ENCODE measurements at regions not wholly inside any gene's neighbourhood (a gene's known extent, or its start where the extent isn't known, plus 50 kb on each side); places are given as distances from the start of the nearest gene placed in this dataset.

DNA sequence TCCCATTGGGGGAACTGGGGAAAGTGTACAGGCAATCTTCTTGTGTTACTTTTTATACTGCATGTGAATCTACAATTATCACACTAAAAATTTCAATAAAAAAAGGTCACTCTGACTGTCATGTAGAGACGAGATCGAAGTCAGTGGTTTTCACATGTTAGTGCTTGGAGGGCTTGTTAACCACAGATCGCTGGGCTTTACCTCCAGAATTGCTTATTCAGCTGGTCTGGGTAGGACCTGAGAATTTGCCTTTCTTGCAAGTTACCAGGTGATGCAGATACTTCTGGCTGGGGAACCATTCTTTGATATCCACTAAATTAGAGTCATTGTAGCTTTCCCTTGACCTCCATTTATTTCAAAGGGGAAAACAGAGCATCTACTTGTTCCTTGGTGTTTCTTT lies 62.8 kb upstream of the SLC38A4 start:
- ChIA-PET CTCF (no interaction called here), POLR2A (no interaction called here)
- no peak for DNase-seq
- intact Hi-C loops (cut with micrococcal nuclease; ENCODE audit: unreplicated experiment): no loop called here
- Histone ChIP-seq H3K4me3 (ENCODE audit: low read depth, low read length) (no peak overlapping the region), H3K36me3 (ENCODE audit: control insufficient read depth, insufficient read depth, low read length) (no peaks in the 10 kb centered on the region), H3K9me3 (no peaks in the 10 kb centered on the region), H3K4me1 (no peaks in the 10 kb centered on the region), H3K27me3 (replicated peaks; ENCODE audit: control insufficient read depth, insufficient read depth, low read length) (no peaks in the 10 kb centered on the region)
- Mint-ChIP-seq H3K27ac (ENCODE audit: unreplicated experiment) (no peak overlapping the region), H3K27me3 (ENCODE audit: insufficient read depth, unreplicated experiment) (peaks cover 3% of the 10 kb centered on the region), H3K4me3 (ENCODE audit: unreplicated experiment) (no peak overlapping the region), H3K4me1 (ENCODE audit: low read depth, unreplicated experiment) (no peaks in the 10 kb centered on the region), H3K36me3 (ENCODE audit: insufficient read depth, unreplicated experiment) (no peaks in the 10 kb centered on the region), H3K9me3 (ENCODE audit: unreplicated experiment) (peaks cover 9% of the 10 kb centered on the region)
- no TSS peak for BruUV-seq (replicated peaks)
- TF ChIP-seq, protein P1, sequence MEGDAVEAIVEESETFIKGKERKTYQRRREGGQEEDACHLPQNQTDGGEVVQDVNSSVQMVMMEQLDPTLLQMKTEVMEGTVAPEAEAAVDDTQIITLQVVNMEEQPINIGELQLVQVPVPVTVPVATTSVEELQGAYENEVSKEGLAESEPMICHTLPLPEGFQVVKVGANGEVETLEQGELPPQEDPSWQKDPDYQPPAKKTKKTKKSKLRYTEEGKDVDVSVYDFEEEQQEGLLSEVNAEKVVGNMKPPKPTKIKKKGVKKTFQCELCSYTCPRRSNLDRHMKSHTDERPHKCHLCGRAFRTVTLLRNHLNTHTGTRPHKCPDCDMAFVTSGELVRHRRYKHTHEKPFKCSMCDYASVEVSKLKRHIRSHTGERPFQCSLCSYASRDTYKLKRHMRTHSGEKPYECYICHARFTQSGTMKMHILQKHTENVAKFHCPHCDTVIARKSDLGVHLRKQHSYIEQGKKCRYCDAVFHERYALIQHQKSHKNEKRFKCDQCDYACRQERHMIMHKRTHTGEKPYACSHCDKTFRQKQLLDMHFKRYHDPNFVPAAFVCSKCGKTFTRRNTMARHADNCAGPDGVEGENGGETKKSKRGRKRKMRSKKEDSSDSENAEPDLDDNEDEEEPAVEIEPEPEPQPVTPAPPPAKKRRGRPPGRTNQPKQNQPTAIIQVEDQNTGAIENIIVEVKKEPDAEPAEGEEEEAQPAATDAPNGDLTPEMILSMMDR (IDR thresholded peaks at IDR 0.05; ENCODE audit: insufficient read depth in 1 of 2, low read depth in 1 of 2, low read length in 1 of 2, severe bottlenecking in 1 of 2, unreplicated experiment in 1 of 2): no peak

DNA sequence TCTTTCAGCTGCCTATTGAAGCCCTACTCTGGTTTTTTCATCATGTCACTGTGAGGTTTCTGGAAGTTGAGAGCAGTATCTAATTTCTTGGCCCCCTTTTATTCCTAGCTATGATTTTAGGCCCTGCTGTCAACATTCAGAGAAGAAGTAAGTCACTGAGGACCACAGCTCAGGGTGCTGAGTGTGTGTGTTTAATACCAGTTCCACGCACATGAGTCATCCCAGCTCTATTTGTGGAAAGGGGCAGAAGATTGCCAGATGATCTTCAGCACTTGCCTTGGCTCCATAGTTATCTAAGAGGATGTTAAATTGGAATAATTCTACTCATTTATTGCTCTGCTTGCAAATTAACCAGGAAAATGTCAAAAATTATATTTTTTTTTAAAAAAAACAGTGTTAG lies 65.5 kb upstream of the SLC38A4 start:
- Mint-ChIP-seq H3K27ac (ENCODE audit: unreplicated experiment) (no peak overlapping the region), H3K27me3 (ENCODE audit: insufficient read depth, unreplicated experiment) (peaks cover 8% of the 10 kb centered on the region), H3K4me1 (ENCODE audit: low read depth, unreplicated experiment) (no peaks in the 10 kb centered on the region), H3K36me3 (ENCODE audit: insufficient read depth, unreplicated experiment) (no peaks in the 10 kb centered on the region), H3K9me3 (ENCODE audit: unreplicated experiment) (peaks cover 9% of the 10 kb centered on the region), H3K4me3 (ENCODE audit: unreplicated experiment) (no peak overlapping the region)
- no peak overlapping the region for H3K4me3 ChIP-seq (ENCODE audit: low read depth, low read length)
- no peaks in the 10 kb centered on the region for H3K9me3 ChIP-seq
- H3K27me3 ChIP-seq (replicated peaks; ENCODE audit: control insufficient read depth, insufficient read depth, low read length): no peaks in the 10 kb centered on the region
- no peak for DNase-seq
- POLR2A ChIA-PET: no interaction called here
- no peaks in the 10 kb centered on the region for H3K4me1 ChIP-seq
- no peaks in the 10 kb centered on the region for H3K36me3 ChIP-seq (ENCODE audit: control insufficient read depth, insufficient read depth, low read length)
- TF ChIP-seq, protein P1 (IDR thresholded peaks at IDR 0.05; ENCODE audit: insufficient read depth in 1 of 2, low read depth in 1 of 2, low read length in 1 of 2, severe bottlenecking in 1 of 2, unreplicated experiment in 1 of 2): no peak
- no TSS peak for BruUV-seq (replicated peaks)
- CTCF ChIA-PET: no interaction called here
- intact Hi-C loops (cut with micrococcal nuclease; ENCODE audit: unreplicated experiment): no loop called here

DNA sequence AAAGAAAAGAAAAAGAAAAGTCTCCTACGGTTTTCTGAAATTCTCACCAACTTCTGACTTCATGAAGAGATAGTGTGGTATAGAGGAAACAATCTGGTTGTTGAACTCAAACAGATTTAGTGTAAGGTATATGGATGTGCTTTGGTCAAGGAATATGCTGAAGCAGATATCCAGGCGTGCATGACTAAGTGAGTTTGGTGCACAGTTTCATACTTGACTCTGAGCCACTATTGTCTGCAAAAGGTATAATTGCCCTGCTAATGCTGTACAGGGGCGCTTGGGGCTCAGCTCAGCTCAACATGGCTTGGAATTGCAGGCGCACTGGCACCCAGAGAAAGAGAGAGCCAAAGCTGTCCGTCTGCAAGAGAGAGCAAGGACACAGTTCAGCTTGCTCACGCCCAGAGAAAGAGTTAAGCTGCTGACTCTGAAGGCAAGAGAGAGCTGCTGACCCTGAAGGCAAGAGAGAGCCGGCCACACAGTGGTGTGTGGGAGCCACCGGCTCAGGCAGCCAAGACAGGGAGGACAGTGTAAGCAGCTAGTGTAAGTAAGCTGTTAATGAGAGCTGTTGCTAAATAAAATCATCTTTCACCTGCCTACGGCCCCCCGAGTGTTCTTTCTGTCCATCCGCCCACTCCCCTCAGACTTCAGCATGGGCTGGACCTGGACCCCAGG lies 66.4 kb upstream of the SLC38A4 start:
- H3K4me3 Mint-ChIP-seq (ENCODE audit: unreplicated experiment): no peak overlapping the region
- H3K36me3 Mint-ChIP-seq (ENCODE audit: insufficient read depth, unreplicated experiment): no peaks in the 10 kb centered on the region
- H3K9me3 ChIP-seq: 0 out of 2 replicates have a peak, but pooled peaks cover 2% of the 10 kb centered on the region
- DNase-seq: no peak
- no peak overlapping the region for H3K27ac Mint-ChIP-seq (ENCODE audit: unreplicated experiment)
- intact Hi-C loops (cut with micrococcal nuclease; ENCODE audit: unreplicated experiment): no loop called here
- no peaks in the 10 kb centered on the region for H3K4me1 Mint-ChIP-seq (ENCODE audit: low read depth, unreplicated experiment)
- BruUV-seq (replicated peaks): no TSS peak
- H3K9me3 Mint-ChIP-seq (ENCODE audit: unreplicated experiment): peaks cover 9% of the 10 kb centered on the region
- no peak overlapping the region for H3K4me3 ChIP-seq (ENCODE audit: low read depth, low read length)
- H3K27me3 ChIP-seq (replicated peaks; ENCODE audit: control insufficient read depth, insufficient read depth, low read length): no peaks in the 10 kb centered on the region
- TF ChIP-seq, protein P1 (IDR thresholded peaks at IDR 0.05; ENCODE audit: insufficient read depth in 1 of 2, low read depth in 1 of 2, low read length in 1 of 2, severe bottlenecking in 1 of 2, unreplicated experiment in 1 of 2): no peak
- ChIA-PET POLR2A (interaction anchor here (0.6 kb wide), 1 partner anchor 111 kb away, joined by 6 read pairs; no protein-coding TSS in a partner anchor), CTCF (no interaction called here)
- H3K27me3 Mint-ChIP-seq (ENCODE audit: insufficient read depth, unreplicated experiment): peaks cover 8% of the 10 kb centered on the region
- no peaks in the 10 kb centered on the region for H3K36me3 ChIP-seq (ENCODE audit: control insufficient read depth, insufficient read depth, low read length)
- H3K4me1 ChIP-seq: no peaks in the 10 kb centered on the region

All from Caco-2 (cell line).